Effector memory CD8-positive, alpha-beta T cell (primary cell): ENCODE measurements at regions not wholly inside any gene's neighbourhood (a gene's known extent, or its start where the extent isn't known, plus 50 kb on each side); places are given as distances from the start of the nearest gene placed in this dataset.

Experiments
- ATAC-seq: fragments of 150-1000 bp; cut with Tn5 transposase; replicated peaks from 2 replicates; pipeline ENCODE4 v1.10.0; 2021; ENCODE audit warnings: mild to moderate bottlenecking, moderate library complexity
- DNase-seq, 3 experiments: peaks; one replicate each; pipeline ENCODE4 v3.0.0; 2021
- H3K27ac Mint-ChIP-seq, 2 donors: one replicate each; pipeline ENCODE4 v1.8.0; 2022; ENCODE audit warnings: mild to moderate bottlenecking in 2 of 2, mixed read lengths in 2 of 2, moderate library complexity in 2 of 2
- H3K27me3 Mint-ChIP-seq, 2 donors: one replicate each; pipeline ENCODE4 v1.8.0; 2022; ENCODE audit warnings: mixed read lengths in 2 of 2
- H3K36me3 Mint-ChIP-seq: one replicate; pipeline ENCODE4 v1.8.0; 2022; ENCODE audit warnings: mild to moderate bottlenecking, moderate library complexity, mixed read lengths; ENCODE audit not compliant: insufficient read depth
- H3K4me1 Mint-ChIP-seq, 2 donors: one replicate each; pipeline ENCODE4 v1.8.0; 2022; ENCODE audit warnings: low read depth in 2 of 2, mixed read lengths in 2 of 2
- H3K4me3 Mint-ChIP-seq, 2 donors: one replicate each; pipeline ENCODE4 v1.8.0; 2022; ENCODE audit warnings: mild to moderate bottlenecking in 2 of 2, mixed read lengths in 2 of 2, moderate library complexity in 2 of 2
- H3K9me3 Mint-ChIP-seq, 2 donors: one replicate each; pipeline ENCODE4 v1.8.0; 2022; ENCODE audit warnings: mixed read lengths in 2 of 2

DNA sequence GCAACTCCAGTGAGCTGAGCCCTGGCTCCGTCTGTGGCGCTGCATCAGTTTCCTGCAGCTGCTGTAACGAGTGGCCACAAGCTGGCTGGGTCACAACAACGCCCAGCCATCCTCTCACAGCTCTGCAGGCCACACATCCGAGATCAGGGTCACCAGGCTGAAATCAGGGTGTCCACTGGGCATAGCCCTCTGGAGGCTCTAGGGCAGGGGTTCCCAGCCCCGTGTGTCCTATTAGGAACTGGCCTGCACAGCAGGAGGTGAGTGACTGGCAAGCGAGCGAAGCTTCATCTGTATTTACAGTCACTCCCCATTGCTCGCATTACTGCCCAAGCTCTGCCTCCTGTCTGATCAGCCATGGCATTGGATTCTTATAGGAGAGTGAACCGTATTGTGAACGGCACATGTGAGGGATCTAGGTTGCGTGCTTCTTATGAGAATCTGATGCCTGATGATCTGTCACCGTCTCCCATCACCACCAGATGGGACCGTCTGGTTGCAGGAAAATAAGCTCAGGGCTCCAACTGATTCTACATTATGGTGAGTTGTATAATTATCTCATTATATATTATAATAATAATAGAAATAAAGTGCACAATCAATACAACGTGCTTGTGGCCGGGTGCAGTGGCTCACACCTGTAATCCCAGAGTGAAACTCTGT, 176.5 kb downstream of the SEC14L1 start:
- DNase-seq (no peak), ATAC-seq (no peak)
- peaks cover 6 to 10% of the 10 kb centered on the region in 2 donors for H3K4me1 Mint-ChIP-seq
- H3K9me3 Mint-ChIP-seq: no peaks in the 10 kb centered on the region
- H3K4me3 Mint-ChIP-seq: no peak overlapping the region
- H3K27ac Mint-ChIP-seq: no peak overlapping the region
- H3K27me3 Mint-ChIP-seq: peaks cover 0 to 3% of the 10 kb centered on the region in 2 donors
- no peaks in the 10 kb centered on the region for H3K36me3 Mint-ChIP-seq

DNA sequence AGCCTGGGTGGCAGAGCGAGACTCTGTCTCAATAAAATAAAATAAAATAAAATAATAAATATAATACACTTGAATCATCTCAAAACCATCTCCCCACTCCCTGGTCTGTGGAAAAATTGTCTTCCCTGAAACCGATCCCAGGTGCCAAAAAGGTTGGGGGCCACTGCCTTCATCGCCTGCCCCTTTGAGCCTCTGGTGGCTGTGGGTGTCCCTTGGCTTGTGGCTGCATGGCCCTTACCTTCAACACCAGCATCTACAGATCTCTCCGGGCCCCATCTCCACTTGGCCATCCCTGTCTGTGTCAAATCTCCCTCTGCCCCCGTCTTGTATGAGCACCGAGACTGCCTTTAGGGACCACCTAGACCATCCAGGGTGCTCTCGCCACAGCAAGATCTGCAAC, 177.3 kb downstream of the SEC14L1 start:
- no peak for ATAC-seq
- H3K36me3 Mint-ChIP-seq: no peaks in the 10 kb centered on the region
- H3K4me3 Mint-ChIP-seq: no peak overlapping the region
- no peak overlapping the region for H3K27ac Mint-ChIP-seq
- DNase-seq: no peak
- H3K4me1 Mint-ChIP-seq: peaks cover 4 to 10% of the 10 kb centered on the region in 2 donors
- no peaks in the 10 kb centered on the region for H3K9me3 Mint-ChIP-seq
- H3K27me3 Mint-ChIP-seq: no peaks in the 10 kb centered on the region

DNA sequence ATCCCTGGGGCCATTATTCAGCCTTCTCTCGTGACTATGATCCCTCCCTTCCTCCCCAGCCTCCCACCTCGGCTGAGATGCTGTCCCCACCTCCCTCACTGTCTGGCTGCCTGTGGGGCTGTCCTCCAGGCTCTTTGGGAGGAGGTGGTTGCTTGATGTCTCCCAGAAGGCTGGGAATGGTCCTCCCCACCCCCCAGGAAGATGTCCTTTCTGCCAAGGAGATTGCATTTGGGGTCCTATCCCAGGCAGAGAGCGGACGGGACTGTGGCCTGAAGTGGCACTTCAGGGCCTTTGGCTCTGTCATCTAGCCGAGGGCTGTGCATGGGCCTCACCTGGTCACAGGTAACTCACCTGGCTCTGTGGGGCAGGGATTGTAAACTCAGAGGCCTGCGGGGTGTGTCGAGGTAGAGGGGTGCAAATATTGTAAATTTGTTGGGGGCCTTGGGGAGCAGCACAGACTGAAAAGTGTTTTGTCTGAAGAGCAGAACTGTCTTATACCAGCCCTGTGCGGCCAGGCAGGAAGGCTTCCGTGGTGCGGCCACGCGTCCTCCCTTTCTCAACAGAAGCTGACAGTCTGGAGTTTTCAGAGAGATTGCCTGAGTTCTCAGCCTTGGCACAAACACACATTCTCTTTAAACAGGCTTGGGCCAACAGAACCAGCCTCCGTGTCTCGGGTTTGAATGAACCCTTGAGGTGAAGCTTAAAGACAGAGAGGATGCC, 177.9 kb downstream of the SEC14L1 start:
- Mint-ChIP-seq H3K4me1 (peaks cover 5 to 14% of the 10 kb centered on the region in 2 donors), H3K27ac (peak overlapping the region; percentile 23 to 81), H3K27me3 (no peaks in the 10 kb centered on the region), H3K36me3 (no peaks in the 10 kb centered on the region), H3K9me3 (no peaks in the 10 kb centered on the region), H3K4me3 (no peak overlapping the region)
- DNase-seq (no peak), ATAC-seq (peak; percentile 5)

DNA sequence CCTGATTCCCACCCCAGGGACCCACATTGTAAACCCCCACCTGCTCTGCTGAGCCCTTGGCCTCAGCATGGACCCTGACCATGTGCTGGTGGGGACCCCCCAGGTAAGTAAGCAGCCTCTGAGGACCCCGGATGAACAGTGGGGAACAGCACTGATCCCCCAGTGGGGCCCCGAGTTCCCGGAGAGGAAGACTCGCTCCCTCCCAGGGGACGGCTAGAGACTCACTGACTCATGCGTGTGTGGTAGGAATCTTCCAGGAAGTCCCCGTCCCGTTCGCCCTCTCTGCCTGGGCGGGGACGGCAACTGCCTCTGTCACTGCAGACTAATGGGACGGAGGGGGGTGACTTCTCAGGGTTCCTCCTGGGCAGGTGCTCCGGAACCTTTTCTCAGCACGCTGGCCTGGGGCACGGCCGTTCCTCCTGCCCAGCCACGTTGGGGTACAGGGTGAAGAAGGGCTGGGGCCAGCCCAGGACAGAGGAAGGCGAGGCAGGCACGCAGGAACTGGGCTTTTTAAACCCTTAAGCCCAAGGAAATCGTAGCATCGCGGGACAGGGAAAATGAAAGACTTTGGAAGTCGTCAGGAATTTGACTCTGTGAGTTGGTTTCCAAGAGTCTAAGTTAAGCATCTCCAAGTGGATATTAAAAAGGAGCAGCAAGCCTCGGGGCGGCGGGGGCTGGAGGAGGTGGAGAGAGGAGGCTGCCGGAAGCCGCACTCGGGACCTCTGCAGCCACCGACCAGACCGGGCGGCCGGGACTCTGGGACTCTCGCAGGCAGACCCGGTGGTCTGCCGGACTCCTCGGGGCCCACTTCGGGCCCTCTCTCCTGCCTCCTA, 178.7 kb downstream of the SEC14L1 start:
- ATAC-seq: peak; percentile 80
- Mint-ChIP-seq H3K27ac (peak overlapping the region; percentile 23 to 81), H3K27me3 (no peaks in the 10 kb centered on the region), H3K4me3 (peak overlapping the region; percentile 58 to 70), H3K36me3 (peaks cover 3% of the 10 kb centered on the region), H3K9me3 (no peaks in the 10 kb centered on the region), H3K4me1 (peaks cover 13 to 22% of the 10 kb centered on the region in 2 donors)
- peak in 1 of 3 experiments; percentile 30 for DNase-seq

DNA sequence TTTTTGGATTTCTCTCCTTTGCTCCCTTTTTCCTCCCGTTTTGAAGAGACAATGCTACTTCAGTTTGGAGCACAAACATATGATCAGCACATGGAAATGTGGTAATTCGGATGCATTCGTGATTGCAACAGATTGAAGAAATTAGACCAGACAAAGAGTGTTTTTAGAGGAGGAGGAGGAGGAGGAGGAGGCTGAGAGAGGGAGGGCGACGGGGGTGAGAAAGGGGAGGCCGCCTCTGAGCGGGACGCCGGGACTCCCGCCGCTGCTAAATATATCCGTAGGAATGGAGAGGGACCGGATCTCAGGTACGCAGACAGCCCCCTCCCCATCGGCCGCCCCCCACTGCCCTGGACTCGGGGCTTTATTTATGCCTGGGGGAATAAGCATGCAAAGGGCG, 179.3 kb downstream of the SEC14L1 start:
- peaks cover 9% of the 10 kb centered on the region for H3K36me3 Mint-ChIP-seq
- H3K27ac Mint-ChIP-seq: no peak overlapping the region
- H3K27me3 Mint-ChIP-seq: no peaks in the 10 kb centered on the region
- no peaks in the 10 kb centered on the region for H3K9me3 Mint-ChIP-seq
- ATAC-seq (no peak), DNase-seq (no peak)
- peaks cover 18 to 28% of the 10 kb centered on the region in 2 donors for H3K4me1 Mint-ChIP-seq
- peak overlapping the region in 1 of 2 donors; percentile 70 for H3K4me3 Mint-ChIP-seq

DNA sequence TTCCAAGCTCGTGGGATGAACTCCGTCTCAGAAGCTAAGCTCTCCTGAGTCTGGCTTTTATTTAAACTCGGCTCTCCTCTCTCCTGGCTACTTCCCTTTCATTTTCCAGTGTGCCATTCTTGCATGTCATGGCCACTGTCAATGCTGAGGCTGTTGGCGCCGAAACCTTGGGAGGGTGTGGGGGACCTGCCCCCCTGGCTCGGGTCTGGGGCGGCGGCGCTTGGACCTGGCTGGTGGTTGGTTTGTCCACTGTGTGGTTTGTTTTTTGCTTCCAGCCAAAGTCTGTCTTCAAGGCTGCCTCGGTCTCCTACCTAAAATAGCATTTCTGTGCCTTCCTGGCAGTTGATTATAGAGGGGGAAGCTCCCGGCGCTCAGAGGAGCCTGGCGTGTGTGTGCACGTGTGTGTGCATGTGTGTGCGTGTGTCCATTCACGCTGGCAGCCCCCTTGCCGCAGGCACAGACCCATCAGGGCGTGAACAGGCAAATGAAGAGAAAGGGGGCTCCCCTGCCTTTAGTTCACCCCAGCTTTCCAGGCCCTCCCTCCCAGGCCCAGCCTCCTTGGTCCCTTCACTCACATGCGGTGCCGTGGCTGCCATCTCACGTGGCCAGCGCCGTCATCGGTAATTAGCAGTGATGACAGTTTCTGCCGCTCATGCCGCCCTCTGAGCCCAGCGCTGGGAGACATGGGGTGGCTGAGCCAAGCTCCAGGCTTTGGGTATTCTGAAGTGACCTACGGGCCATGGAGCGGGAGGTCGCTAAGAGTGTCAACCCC, 179.9 kb downstream of the SEC14L1 start:
- ATAC-seq (no peak), DNase-seq (no peak)
- H3K27ac Mint-ChIP-seq: peak overlapping the region in 1 of 2 donors; percentile 20
- no peaks in the 10 kb centered on the region for H3K27me3 Mint-ChIP-seq
- H3K4me1 Mint-ChIP-seq: peaks cover 25 to 32% of the 10 kb centered on the region in 2 donors
- H3K9me3 Mint-ChIP-seq: no peaks in the 10 kb centered on the region
- H3K36me3 Mint-ChIP-seq: peaks cover 14% of the 10 kb centered on the region
- H3K4me3 Mint-ChIP-seq: no peak overlapping the region

DNA sequence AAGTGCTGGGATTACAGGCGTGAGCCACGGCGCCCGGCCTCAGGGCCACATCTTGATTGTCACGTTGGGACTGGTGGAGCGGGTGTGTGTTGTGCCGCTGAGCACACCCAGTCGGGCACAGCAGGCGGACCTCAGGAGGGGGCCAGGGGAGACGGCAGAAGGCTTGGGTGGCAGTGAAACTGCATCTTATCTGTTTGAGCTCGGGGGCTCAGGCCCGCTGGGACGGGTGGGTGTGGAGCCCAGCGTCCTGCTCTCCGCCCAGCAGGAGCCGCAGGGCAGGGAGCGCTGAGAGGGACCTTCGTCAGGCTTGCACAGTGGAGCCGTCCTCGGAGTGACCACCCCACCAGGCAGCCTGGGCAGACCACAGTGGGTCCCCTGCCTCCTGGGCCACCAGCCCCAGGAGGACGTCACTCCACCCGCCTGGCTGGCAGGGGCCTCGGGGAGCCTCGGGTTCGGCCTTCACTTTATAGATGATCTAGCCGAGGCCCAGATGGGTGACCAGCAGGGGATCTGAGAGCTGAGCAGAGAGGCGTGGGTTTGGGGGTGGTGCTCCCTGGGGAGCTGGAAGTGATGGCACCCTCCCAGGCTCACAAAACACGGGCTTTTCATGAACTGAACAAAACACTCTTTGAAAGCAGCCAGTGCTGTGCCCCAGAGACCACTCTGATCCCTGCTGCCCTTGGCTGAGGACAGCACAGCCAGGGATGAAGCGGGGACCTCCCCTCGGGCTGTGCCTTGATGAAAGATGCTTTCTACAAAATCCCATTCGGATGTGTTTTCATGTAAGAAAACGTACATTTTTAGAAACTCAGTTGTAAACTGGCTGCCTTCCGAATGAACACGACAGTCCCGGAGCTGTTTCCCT, 181.1 kb downstream of the SEC14L1 start:
- Mint-ChIP-seq H3K27ac (peak overlapping the region in 1 of 2 donors; percentile 57), H3K36me3 (peaks cover 14% of the 10 kb centered on the region), H3K27me3 (no peaks in the 10 kb centered on the region), H3K4me3 (no peak overlapping the region), H3K9me3 (no peaks in the 10 kb centered on the region), H3K4me1 (peaks cover 33 to 40% of the 10 kb centered on the region in 2 donors)
- ATAC-seq: no peak
- DNase-seq: no peak

DNA sequence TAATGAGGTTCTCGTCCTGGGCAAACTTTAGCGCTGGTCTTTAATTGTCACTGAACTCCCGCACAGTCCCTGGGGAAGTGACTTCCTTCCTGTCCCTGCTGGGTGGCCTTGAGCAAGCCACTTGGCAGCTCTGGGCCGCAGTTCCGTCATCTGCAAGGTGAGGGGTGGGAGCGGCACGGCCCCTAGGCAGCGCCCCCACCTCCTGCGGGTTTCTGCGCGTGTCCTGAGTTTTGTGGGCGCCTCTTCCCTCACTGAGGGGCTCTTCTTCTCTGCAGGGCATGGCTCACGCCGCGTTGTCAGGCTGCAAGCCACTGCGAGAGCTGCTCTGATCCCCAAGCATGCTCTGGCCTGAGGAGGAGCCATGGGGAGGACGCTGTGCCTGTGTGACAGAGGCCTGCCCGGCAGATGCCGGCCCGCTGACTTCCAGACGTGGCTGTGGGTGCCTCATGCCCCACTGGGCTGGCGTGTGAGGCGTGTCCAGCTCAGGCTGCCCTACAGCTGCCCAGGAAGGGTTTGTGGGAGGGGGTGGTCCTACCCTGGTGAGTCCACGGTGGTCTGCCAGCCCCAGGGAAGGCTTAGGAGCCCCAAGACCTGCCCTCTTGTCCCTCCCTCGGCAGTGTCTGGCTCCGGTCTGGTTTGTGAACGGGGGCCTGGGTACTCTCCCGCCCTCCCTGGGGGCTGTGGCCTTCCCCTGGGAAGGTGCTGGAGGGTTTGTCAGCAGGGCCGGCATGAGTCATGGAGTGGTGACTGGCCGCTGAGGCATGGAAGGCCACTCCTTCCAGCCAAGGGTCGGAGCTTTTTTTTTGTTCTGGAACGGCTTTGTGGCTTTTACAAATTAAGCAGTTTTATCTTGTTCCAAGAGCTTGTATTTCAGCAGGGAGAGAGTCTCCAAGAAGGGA, 182.0 kb downstream of the SEC14L1 start:
- Mint-ChIP-seq H3K27ac (no peak overlapping the region), H3K9me3 (no peaks in the 10 kb centered on the region), H3K4me3 (peak overlapping the region in 1 of 2 donors; percentile 23), H3K27me3 (no peaks in the 10 kb centered on the region), H3K4me1 (peaks cover 33 to 40% of the 10 kb centered on the region in 2 donors), H3K36me3 (peaks cover 14% of the 10 kb centered on the region)
- DNase-seq (no peak), ATAC-seq (no peak)

DNA sequence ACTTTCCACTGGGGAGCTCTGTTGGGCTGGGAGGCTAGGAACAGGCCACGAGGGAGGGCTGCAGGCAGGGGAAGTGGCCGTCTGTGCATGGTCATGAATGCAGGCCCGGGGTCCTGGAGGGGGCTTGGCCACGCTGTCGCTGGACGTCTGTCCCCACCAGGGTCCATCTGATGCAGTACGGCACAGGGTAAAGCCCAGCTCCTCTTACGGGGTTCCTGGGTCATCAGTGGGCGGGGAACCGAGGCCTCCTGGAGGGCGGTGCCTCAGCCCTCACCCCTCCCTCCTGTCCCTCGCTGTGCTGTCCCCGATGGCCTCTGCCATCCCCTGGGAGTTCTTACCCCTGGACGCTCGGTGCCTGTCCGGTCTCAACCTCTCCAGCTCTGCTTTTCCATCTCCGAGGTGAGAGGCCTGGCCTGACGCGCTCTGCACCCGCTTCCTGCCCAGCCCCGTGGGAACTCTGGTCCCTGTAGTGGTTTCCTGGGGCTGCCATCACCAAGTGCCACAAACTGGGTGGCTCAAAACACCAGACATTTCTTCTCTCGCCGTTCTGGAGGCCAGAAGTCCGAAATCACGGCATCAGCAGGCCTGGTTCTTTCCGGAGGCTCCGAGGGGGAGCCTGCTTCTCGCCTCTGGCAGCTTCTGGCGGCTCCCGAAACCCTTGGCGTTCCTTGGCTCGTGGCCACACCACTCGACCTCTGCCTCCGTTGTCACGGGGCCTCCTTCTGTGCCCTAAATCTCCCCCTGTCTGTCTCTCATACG, 182.8 kb downstream of the SEC14L1 start:
- no peaks in the 10 kb centered on the region for H3K9me3 Mint-ChIP-seq
- peaks cover 33 to 46% of the 10 kb centered on the region in 2 donors for H3K4me1 Mint-ChIP-seq
- peaks cover 14% of the 10 kb centered on the region for H3K36me3 Mint-ChIP-seq
- DNase-seq (no peak), ATAC-seq (no peak)
- peak overlapping the region; percentile 73 to 92 for H3K27ac Mint-ChIP-seq
- peak overlapping the region; percentile 61 to 76 for H3K4me3 Mint-ChIP-seq
- H3K27me3 Mint-ChIP-seq: no peaks in the 10 kb centered on the region

DNA sequence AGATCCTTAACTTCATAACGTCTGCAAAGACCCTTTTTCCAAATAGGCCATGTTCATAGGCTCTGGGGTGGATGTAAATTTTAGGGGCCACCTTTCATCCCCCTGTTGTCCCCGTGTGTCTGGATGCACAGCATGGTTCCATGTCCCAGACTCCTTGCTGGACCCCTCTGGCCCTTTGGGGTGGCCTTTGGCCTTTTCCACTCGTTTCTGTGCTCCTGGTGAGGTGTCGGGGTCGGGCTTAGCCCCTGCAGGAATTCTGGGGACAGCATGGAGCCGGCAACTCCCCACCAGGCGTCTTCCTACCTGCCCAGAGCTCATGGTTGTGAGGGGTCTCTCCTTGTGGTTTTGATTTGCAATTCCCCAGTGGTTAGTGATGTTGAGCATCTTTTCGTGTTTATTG, 183.5 kb downstream of the SEC14L1 start:
- Mint-ChIP-seq H3K4me1 (peaks cover 33 to 49% of the 10 kb centered on the region in 2 donors), H3K9me3 (no peaks in the 10 kb centered on the region), H3K36me3 (peaks cover 19% of the 10 kb centered on the region), H3K27ac (peak overlapping the region in 1 of 2 donors; percentile 92), H3K27me3 (no peaks in the 10 kb centered on the region), H3K4me3 (peak overlapping the region; percentile 61 to 76)
- DNase-seq: no peak
- ATAC-seq: no peak

DNA sequence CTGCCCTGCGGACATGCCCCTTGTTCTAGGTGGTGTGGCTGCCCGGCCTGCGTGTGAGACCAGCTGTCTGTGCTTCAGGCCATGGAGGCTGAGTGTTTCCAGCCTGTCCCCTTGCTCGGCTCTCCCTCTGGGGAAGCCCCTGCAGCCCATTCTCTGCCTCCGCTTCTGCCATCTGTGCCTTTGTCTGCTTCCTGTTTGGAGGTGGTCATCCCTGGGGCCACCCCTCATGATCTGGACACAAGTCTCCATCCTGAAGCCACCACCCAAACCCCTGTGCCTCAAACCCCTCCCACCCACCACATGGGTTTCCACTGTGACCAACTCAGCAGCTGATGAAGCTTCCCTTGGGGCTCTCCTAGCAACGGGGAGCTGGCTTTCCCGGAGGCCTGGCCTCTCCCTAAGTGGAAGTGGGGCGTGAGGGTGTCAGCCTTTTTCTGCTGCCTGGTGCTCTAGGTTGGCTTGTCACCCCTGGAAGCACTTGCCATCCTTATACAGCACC, 184.9 kb downstream of the SEC14L1 start:
- Mint-ChIP-seq H3K4me3 (peak overlapping the region; percentile 61 to 76), H3K27ac (peak overlapping the region; percentile 79 to 92), H3K27me3 (no peaks in the 10 kb centered on the region), H3K4me1 (peaks cover 28 to 45% of the 10 kb centered on the region in 2 donors), H3K36me3 (peaks cover 20% of the 10 kb centered on the region), H3K9me3 (no peaks in the 10 kb centered on the region)
- ATAC-seq (peak; percentile 13), DNase-seq (no peak)
